DOHH2 (cell line): ENCODE measurements at regions not wholly inside any gene's neighbourhood (a gene's known extent, or its start where the extent isn't known, plus 50 kb on each side); places are given as distances from the start of the nearest gene placed in this dataset.
"Not testable (repeated sequence)": the region's sequence is repeated elsewhere in the genome, so short reads cannot be mapped to it uniquely, and the experiment has no call there.

Experiments used
- CTCF ChIP-seq: fragments of 200-600 bp; sonication (generic); IDR thresholded peaks from one replicate; pipeline ENCODE4 v1.5.1; 2014; ENCODE audit warnings: antibody characterized with exemption, mild to moderate bottlenecking, low read depth, low read length; ENCODE audit not compliant: poor library complexity, severe bottlenecking
- EZH2phosphoT487 ChIP-seq: fragments of 200-600 bp; sonication (generic); IDR thresholded peaks from 2 replicates; pipeline ENCODE4 v1.6.1; 2017; ENCODE audit warnings: borderline replicate concordance, mild to moderate bottlenecking, antibody characterized with exemption, low read length, moderate library complexity, mixed read lengths

- TF ChIP-seq EZH2phosphoT487, CTCF: not testable (repeated sequence)
These were observed 188.0 kb downstream of the MMUT start for GRCh38 chr6:49274809-49275769.
